Stomach (tissue), 4 donors: ENCODE measurements at regions not wholly inside any gene's neighbourhood (a gene's known extent, or its start where the extent isn't known, plus 50 kb on each side); places are given as distances from the start of the nearest gene placed in this dataset.

Experiments used
- CTCF ChIP-seq, 7 experiments: fragments of 450-650 bp in 4 of 7; fragments of 200-600 bp in 3 of 7; sonication (generic) in 3 of 7; IDR thresholded peaks; one replicate each; pipeline ENCODE4 v1.5.1; 2016 to 2019; ENCODE audit warnings: antibody characterized with exemption in 7 of 7, control low read depth in 2 of 7, mild to moderate bottlenecking in 1 of 7
- POLR2A ChIP-seq, 4 donors: fragments of 450-650 bp; IDR thresholded peaks; one replicate each; pipeline ENCODE4 v1.6.1; 2016; ENCODE audit warnings: antibody characterized with exemption in 4 of 4, control low read depth in 2 of 4, mild to moderate bottlenecking in 1 of 4, moderate library complexity in 1 of 4
- POLR2AphosphoS5 ChIP-seq, 3 donors: sonication (generic); formaldehyde crosslinking; IDR thresholded peaks; one replicate each; pipeline ENCODE4 v1.6.1; 2016; ENCODE audit warnings: antibody characterized with exemption in 3 of 3

GRCh38 chr15:47944637-47945288, 176.0 kb upstream of the SLC24A5 start:
- TF ChIP-seq CTCF (IDR thresholded peaks at IDR 0.05) (no peak), POLR2AphosphoS5 (IDR thresholded peaks at IDR 0.05) (no peak), POLR2A (IDR thresholded peaks at IDR 0.05) (no peak)
